ENCODE measurements at regions not wholly inside any gene's neighbourhood (a gene's known extent, or its start where the extent isn't known, plus 50 kb on each side); places are given as distances from the start of the nearest gene placed in this dataset.
A peak's percentile ranks its signal among the peaks of the same experiment; 100 is the strongest.
"Not testable (repeated sequence)": the region's sequence is repeated elsewhere in the genome, so short reads cannot be mapped to it uniquely, and the experiment has no call there.

GRCh38 chr15:92768131-92768530 lies 112.6 kb upstream of the FAM174B start:
- DNase-seq = not testable (repeated sequence)

- no peak for DNase-seq
Observed at GRCh38 chr15:92770641-92771040, 115.1 kb upstream of the FAM174B start.

GRCh38 chr15:92772061-92772460 lies 116.5 kb upstream of the FAM174B start:
- DNase-seq = no peak

GRCh38 chr15:92772626-92773244 lies 117.2 kb upstream of the FAM174B start:
- DNase-seq = no peak

- no peak for DNase-seq
Observed at GRCh38 chr15:92773340-92773739, 117.8 kb upstream of the FAM174B start.

- DNase-seq = no peak
Observed at GRCh38 chr15:92779874-92780273, 120.2 kb upstream of the CHD2 start.

GRCh38 chr15:92780843-92781242 lies 119.3 kb upstream of the CHD2 start:
- no peak for DNase-seq

- DNase-seq = no peak
Observed at GRCh38 chr15:92781925-92782453, 118.1 kb upstream of the CHD2 start.

- DNase-seq = no peak
Observed at GRCh38 chr15:92787116-92787515, 113.0 kb upstream of the CHD2 start.

GRCh38 chr15:92788196-92788595 lies 111.9 kb upstream of the CHD2 start:
- peak; percentile 51 for DNase-seq

- DNase-seq = not testable (repeated sequence)
Observed at GRCh38 chr15:92788793-92789192, 111.3 kb upstream of the CHD2 start.

GRCh38 chr15:92796161-92796611 lies 103.9 kb upstream of the CHD2 start:
- DNase-seq = no peak

- peak; percentile 88 for DNase-seq
Observed at GRCh38 chr15:92797168-92798052, 102.7 kb upstream of the CHD2 start.

- DNase-seq = no peak
Observed at GRCh38 chr15:92800013-92800412, 100.1 kb upstream of the CHD2 start.

- peak; percentile 53 for DNase-seq
Observed at GRCh38 chr15:92800416-92801055, 99.6 kb upstream of the CHD2 start.

GRCh38 chr15:92801056-92801773 lies 98.9 kb upstream of the CHD2 start:
- not testable (repeated sequence) for DNase-seq

GRCh38 chr15:92801774-92802464 lies 98.2 kb upstream of the CHD2 start:
- peak; percentile 77 for DNase-seq

GRCh38 chr15:92803536-92803851 lies 96.6 kb upstream of the CHD2 start:
- no peak for DNase-seq

- peak; percentile 100 for DNase-seq
Observed at GRCh38 chr15:92803852-92804609, 96.1 kb upstream of the CHD2 start.

GRCh38 chr15:92804610-92804936 lies 95.6 kb upstream of the CHD2 start:
- DNase-seq = not testable (repeated sequence)

- no peak for DNase-seq
Observed at GRCh38 chr15:92805080-92805690, 94.9 kb upstream of the CHD2 start.

All from inflammatory macrophage treated with lipopolysaccharide for 4 hours (primary cell).